Activated CD4-positive, alpha-beta T cell treated with anti-CD3 and anti-CD28 coated beads, Interleukin-2, amount 50 U/mL, for 48 hours (primary cell): ENCODE measurements at regions not wholly inside any gene's neighbourhood (a gene's known extent, or its start where the extent isn't known, plus 50 kb on each side); places are given as distances from the start of the nearest gene placed in this dataset.

Experiments used
- DNase-seq, 2 experiments: peaks; one replicate each; pipeline ENCODE4 v3.0.0-alpha.2; 2020

DNA sequence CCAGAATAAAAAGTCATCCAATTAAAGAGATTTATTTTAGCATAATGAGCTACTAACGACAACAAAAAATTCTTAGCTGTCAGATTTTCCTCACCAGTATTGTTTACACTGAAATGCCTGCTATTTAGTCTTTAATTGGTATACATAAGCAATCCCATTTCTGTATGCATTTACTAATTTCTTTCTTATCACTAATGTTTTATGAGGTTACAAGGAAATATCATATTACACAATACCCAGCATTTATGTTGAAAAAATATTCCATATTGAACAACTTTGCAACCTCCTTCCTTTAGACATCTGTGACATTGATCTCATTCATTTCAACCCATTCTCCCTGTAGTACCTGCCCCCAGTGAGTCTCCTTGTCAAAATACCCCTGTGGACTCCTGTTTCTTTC, 135.4 kb downstream of the SLITRK6 start:
- DNase-seq, result no peak

- no peak for DNase-seq
Observed at GRCh38 chr13:85662186-85662585, 137.0 kb downstream of the SLITRK6 start.

DNA sequence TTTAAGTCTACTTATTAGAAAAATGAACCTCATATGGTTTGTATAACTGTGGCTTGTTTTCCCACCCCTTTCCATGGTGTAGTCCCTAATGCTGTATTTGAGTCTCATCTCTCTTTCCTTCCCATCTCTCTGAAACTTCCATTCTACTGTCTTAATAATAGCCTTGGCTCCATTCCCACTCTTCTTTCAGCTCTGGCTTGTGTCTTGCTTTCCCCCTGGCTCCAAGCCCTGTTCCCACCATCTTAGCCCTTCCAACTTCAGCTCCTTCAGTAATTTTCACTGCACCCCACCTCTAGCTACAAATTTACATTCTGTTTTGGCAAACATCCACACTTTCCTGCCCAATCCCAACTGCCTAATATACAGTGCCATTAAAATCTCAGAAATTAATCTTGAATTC, 137.5 kb downstream of the SLITRK6 start:
- DNase-seq, result no peak

DNA sequence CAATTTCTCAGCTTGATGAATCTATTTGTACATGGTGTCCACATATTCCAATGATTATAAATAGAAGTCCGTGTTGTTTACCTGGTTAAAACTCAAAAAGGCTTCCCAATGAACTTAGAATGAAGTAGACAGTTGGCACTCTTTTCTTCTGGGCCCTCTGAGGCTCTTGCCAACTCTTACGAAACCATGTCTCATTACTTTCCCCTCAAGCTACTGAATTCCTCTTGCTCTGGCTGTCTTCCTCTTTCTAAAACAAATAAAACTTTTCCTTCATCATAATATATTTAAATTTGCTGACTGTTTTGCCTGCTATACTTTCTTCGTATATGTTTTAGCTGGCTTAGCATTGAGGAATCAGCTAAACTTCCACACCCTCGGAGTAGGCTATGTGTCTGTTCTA, 139.7 kb downstream of the SLITRK6 start:
- no peak for DNase-seq

- DNase-seq, result no peak
Observed at GRCh38 chr13:85657942-85658341, 141.3 kb downstream of the SLITRK6 start.

GRCh38 chr13:85655040-85655439, 144.2 kb downstream of the SLITRK6 start:
- no peak for DNase-seq

GRCh38 chr13:85654227-85654626, 145.0 kb downstream of the SLITRK6 start:
- DNase-seq, result no peak

DNA sequence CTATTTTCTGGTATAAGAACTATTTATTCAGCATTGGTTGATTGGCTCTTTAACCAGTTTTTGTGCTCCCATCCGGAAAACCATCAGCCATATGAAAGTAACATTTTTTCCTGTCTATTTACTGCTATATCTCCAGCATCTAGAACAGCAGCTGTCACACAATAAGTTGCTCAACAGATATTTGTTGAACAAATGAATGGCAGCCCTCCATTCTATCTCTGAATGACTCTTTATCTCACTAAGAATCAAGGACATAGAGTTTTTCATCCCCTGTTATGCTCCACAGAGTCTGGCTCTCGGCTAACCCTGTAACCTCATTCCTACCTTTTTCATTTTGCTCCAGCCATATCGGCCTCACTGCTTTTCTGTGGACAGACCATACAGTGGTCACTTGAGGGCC, 145.5 kb downstream of the SLITRK6 start:
- DNase-seq, result no peak

DNA sequence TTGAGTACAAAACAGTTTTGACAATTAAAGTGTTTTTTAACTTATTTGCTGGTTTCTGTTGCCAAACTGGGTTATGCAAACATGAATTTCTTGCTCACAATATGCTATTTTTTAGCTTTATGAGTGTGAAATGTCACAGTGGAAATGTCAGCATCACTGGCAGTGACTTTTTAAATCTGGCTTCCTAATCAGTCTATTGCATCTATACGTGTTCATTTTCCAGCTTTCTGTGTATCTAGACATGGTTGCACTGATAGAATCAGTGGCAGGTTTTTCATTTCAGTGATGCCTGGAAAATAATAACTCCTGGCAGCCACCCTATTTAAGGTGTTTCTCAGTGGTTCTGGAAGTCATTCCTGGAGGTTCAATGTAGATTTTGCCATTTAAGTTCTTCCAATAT, 146.7 kb downstream of the SLITRK6 start:
- DNase-seq, result no peak

DNA sequence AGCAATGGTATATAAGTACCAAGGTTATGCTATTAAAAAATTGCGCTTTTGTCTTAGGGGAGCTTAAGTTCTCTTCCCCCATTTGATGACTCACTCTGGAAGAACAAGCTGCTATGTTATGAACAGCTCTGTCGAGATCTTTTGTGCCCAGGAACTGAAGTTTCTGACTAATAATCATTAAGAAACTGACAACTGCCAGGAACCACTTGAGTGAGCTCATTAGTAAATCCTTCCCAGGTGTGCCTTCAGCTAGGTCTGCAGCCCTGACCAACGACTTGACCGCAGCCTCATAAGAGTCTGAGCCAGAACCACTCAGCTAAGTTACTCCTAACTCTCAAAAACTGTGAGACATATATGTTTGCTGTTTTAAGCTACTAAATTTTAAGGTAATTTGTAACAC, 147.8 kb downstream of the SLITRK6 start:
- DNase-seq, result no peak

DNA sequence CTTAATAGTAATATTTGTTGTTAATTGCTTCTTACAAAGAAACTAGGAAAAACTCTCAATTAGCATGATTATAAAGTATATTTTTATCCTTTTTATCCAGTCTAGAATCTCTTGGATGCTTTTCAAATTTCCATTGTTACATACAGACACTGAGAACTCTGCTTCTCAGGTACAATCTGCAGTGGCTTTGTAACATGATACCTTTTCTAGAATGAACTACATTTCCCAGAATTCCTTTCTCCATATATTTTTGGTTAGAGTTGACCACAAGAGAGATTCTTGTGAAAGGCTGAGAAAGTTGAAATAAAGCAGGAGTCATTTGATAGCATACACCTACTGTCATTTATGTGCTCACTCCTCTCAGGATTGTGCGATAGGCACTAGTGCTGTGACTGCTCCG, 148.6 kb downstream of the SLITRK6 start:
- no peak for DNase-seq

- no peak for DNase-seq
Observed at GRCh38 chr13:85640727-85641126, 158.5 kb downstream of the SLITRK6 start.

- no peak for DNase-seq
Observed at GRCh38 chr13:85638815-85639393, 160.3 kb downstream of the SLITRK6 start.

- DNase-seq, result no peak
Observed at GRCh38 chr13:85638265-85638664, 161.0 kb downstream of the SLITRK6 start.

- no peak for DNase-seq
Observed at GRCh38 chr13:85632526-85633195, 166.6 kb downstream of the SLITRK6 start.

GRCh38 chr13:85631801-85632200, 167.4 kb downstream of the SLITRK6 start:
- no peak for DNase-seq

- no peak for DNase-seq
Observed at GRCh38 chr13:85626603-85627002, 172.6 kb downstream of the SLITRK6 start.

DNA sequence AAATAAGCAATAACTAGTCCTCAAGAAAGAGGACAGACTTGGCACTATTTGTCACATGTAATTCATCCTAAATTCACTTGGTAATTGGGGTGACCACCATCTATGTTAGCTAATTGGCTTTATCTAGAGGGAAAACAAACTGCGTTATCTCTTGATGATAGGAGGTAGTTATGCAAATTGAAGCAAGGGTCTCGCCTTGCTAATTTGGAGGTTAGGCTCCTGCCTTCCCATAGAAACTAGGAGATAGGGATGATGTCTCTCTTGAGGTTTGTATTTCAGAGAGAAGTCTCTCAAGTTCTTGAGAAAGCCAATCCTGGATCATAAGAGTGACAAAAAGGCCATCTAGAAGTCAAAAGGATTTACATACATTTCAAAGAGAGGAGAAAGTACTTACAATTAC, 179.9 kb downstream of the SLITRK6 start:
- DNase-seq, result no peak

GRCh38 chr13:85618521-85618920, 180.7 kb downstream of the SLITRK6 start:
- no peak for DNase-seq

DNA sequence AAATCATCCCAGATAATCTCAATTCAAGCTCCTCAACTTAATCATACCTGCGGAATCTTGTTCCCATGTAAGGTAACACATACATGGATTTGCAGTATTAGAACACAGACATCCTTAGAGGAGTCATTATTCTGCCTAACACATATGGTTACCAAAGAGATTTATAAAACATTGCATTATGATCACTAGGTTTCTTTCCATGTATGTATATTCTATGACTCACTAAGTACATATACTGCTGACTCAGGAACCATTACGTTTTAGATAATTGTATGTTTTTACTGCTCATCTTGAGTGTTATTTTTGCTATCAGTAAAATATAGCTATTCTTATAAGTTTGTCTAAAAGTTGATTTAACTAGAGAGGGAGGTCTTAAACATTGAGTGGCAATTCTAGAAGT, 182.9 kb downstream of the SLITRK6 start:
- no peak for DNase-seq

- no peak for DNase-seq
Observed at GRCh38 chr13:85615031-85615430, 184.2 kb downstream of the SLITRK6 start.

GRCh38 chr13:85610024-85610423, 189.2 kb downstream of the SLITRK6 start:
- no peak for DNase-seq

- DNase-seq, result no peak
Observed at GRCh38 chr13:85608255-85608829, 190.9 kb downstream of the SLITRK6 start.

DNA sequence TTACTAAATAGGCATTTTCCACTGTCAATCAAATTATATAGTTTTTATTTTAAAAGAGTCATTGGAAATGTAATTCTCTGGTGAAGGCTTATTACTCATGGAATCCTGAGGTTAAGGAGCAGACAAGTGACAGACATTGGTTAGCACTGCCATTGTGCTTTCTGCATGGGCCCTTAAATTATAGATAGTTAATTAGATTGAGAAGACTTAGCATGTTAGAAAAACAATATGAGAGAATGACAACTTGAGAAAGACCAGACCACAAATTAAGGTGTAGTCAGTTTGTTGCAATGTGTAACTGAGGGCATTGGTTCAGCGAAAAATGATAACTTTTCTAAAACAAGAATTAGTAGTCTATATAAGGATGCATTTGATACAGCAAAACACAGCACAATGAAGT, 195.5 kb downstream of the SLITRK6 start:
- no peak for DNase-seq

- no peak for DNase-seq
Observed at GRCh38 chr13:85601526-85601925, 197.7 kb downstream of the SLITRK6 start.
